ENCODE measurements at regions not wholly inside any gene's neighbourhood (a gene's known extent, or its start where the extent isn't known, plus 50 kb on each side); places are given as distances from the start of the nearest gene placed in this dataset.

GRCh38 chr5:93342563-93343061 lies 238.4 kb downstream of the NR2F1-AS1 start:
- Histone ChIP-seq H3K9me3 (ENCODE audit: control insufficient read depth, insufficient read depth, low read length) (no peaks in the 10 kb centered on the region), H3K4me1 (ENCODE audit: control insufficient read depth, insufficient read depth, low read length) (peaks cover under 1% of the 10 kb centered on the region)
- no peak for DNase-seq (ENCODE audit: low read depth in 4 of 6, low spot score in 6 of 6)

GRCh38 chr5:93340881-93341280 lies 240.1 kb downstream of the NR2F1-AS1 start:
- H3K36me3 ChIP-seq (ENCODE audit: control insufficient read depth, insufficient read depth, low read length), result no peaks in the 10 kb centered on the region
- H3K27ac ChIP-seq (ENCODE audit: low read depth, low read length), result no peak overlapping the region
- 91% methylated on average over 3 of the region's 5 CpGs for WGBS (ENCODE audit: insufficient coverage)
- H3K4me1 ChIP-seq (ENCODE audit: control insufficient read depth, insufficient read depth, low read length), result no peaks in the 10 kb centered on the region
- no peak for DNase-seq (ENCODE audit: low read depth in 4 of 6, low spot score in 6 of 6)
- H3K9me3 ChIP-seq (ENCODE audit: control insufficient read depth, insufficient read depth, low read length), result no peaks in the 10 kb centered on the region
- no peaks in the 10 kb centered on the region for H3K27me3 ChIP-seq (ENCODE audit: control insufficient read depth, insufficient read depth, low read length)
- no peak overlapping the region for H3K4me3 ChIP-seq (ENCODE audit: low read depth, low read length)

More at GRCh38 chr5:93342563-93343061, 238.4 kb downstream of the NR2F1-AS1 start:
- no peak overlapping the region for H3K27ac ChIP-seq (ENCODE audit: low read depth, low read length)
- H3K4me3 ChIP-seq (ENCODE audit: low read depth, low read length), result no peak overlapping the region
- H3K36me3 ChIP-seq (ENCODE audit: control insufficient read depth, insufficient read depth, low read length), result no peaks in the 10 kb centered on the region
- H3K27me3 ChIP-seq (ENCODE audit: control insufficient read depth, insufficient read depth, low read length), result no peaks in the 10 kb centered on the region
- 57% methylated on average over 5 of the region's 6 CpGs for WGBS (ENCODE audit: insufficient coverage)

- 89% methylated on average over 1 of the region's 2 CpGs for WGBS (ENCODE audit: insufficient coverage)
- no peak overlapping the region for H3K4me3 ChIP-seq (ENCODE audit: low read depth, low read length)
- no peaks in the 10 kb centered on the region for H3K36me3 ChIP-seq (ENCODE audit: control insufficient read depth, insufficient read depth, low read length)
- no peak overlapping the region for H3K27ac ChIP-seq (ENCODE audit: low read depth, low read length)
- no peaks in the 10 kb centered on the region for H3K9me3 ChIP-seq (ENCODE audit: control insufficient read depth, insufficient read depth, low read length)
- no peaks in the 10 kb centered on the region for H3K27me3 ChIP-seq (ENCODE audit: control insufficient read depth, insufficient read depth, low read length)
- DNase-seq (ENCODE audit: low read depth in 4 of 6, low spot score in 6 of 6), result no peak
- H3K4me1 ChIP-seq (ENCODE audit: control insufficient read depth, insufficient read depth, low read length), result no peaks in the 10 kb centered on the region
Measured at GRCh38 chr5:93337138-93337537, 243.9 kb downstream of the NR2F1-AS1 start.

- H3K4me3 ChIP-seq (ENCODE audit: low read depth, low read length), result no peak overlapping the region
- H3K36me3 ChIP-seq (ENCODE audit: control insufficient read depth, insufficient read depth, low read length), result no peaks in the 10 kb centered on the region
- no peaks in the 10 kb centered on the region for H3K4me1 ChIP-seq (ENCODE audit: control insufficient read depth, insufficient read depth, low read length)
- H3K9me3 ChIP-seq (ENCODE audit: control insufficient read depth, insufficient read depth, low read length), result no peaks in the 10 kb centered on the region
- no peaks in the 10 kb centered on the region for H3K27me3 ChIP-seq (ENCODE audit: control insufficient read depth, insufficient read depth, low read length)
- no peak for DNase-seq (ENCODE audit: low read depth in 4 of 6, low spot score in 6 of 6)
- whole genome bisulfite sequencing (ENCODE audit: insufficient coverage), result no CpG with 5 or more reads among the region's 3 CpGs
- H3K27ac ChIP-seq (ENCODE audit: low read depth, low read length), result no peak overlapping the region
Measured at GRCh38 chr5:93336330-93337110, 244.5 kb downstream of the NR2F1-AS1 start.

- H3K36me3 ChIP-seq (ENCODE audit: control insufficient read depth, insufficient read depth, low read length), result no peaks in the 10 kb centered on the region
- DNase-seq (ENCODE audit: low read depth in 4 of 6, low spot score in 6 of 6), result peak in 1 of 6 donors; percentile 50
- 95% methylated on average over 2 of the region's 3 CpGs for WGBS (ENCODE audit: insufficient coverage)
- no peak overlapping the region for H3K27ac ChIP-seq (ENCODE audit: low read depth, low read length)
- H3K4me1 ChIP-seq (ENCODE audit: control insufficient read depth, insufficient read depth, low read length), result no peaks in the 10 kb centered on the region
- no peaks in the 10 kb centered on the region for H3K9me3 ChIP-seq (ENCODE audit: control insufficient read depth, insufficient read depth, low read length)
- H3K27me3 ChIP-seq (ENCODE audit: control insufficient read depth, insufficient read depth, low read length), result no peaks in the 10 kb centered on the region
- H3K4me3 ChIP-seq (ENCODE audit: low read depth, low read length), result no peak overlapping the region
Measured at GRCh38 chr5:93331863-93332262, 249.2 kb downstream of the NR2F1-AS1 start.

GRCh38 chr5:93331241-93331640 lies 249.8 kb downstream of the NR2F1-AS1 start:
- Histone ChIP-seq H3K9me3 (ENCODE audit: control insufficient read depth, insufficient read depth, low read length) (no peaks in the 10 kb centered on the region), H3K27me3 (ENCODE audit: control insufficient read depth, insufficient read depth, low read length) (no peaks in the 10 kb centered on the region), H3K4me1 (ENCODE audit: control insufficient read depth, insufficient read depth, low read length) (no peaks in the 10 kb centered on the region), H3K27ac (ENCODE audit: low read depth, low read length) (no peak overlapping the region), H3K36me3 (ENCODE audit: control insufficient read depth, insufficient read depth, low read length) (no peaks in the 10 kb centered on the region), H3K4me3 (ENCODE audit: low read depth, low read length) (no peak overlapping the region)
- DNase-seq (ENCODE audit: low read depth in 4 of 6, low spot score in 6 of 6), result peak in 1 of 6 donors; percentile 57
- WGBS (ENCODE audit: insufficient coverage), result no CpG with 5 or more reads among the region's 1 CpG

- no peak overlapping the region for H3K27ac ChIP-seq (ENCODE audit: low read depth, low read length)
Measured at GRCh38 chr5:93330506-93330905, 250.5 kb downstream of the NR2F1-AS1 start.

GRCh38 chr5:93329756-93330155 lies 251.3 kb downstream of the NR2F1-AS1 start:
- Histone ChIP-seq H3K9me3 (ENCODE audit: control insufficient read depth, insufficient read depth, low read length) (no peaks in the 10 kb centered on the region), H3K36me3 (ENCODE audit: control insufficient read depth, insufficient read depth, low read length) (no peaks in the 10 kb centered on the region), H3K27me3 (ENCODE audit: control insufficient read depth, insufficient read depth, low read length) (no peaks in the 10 kb centered on the region), H3K27ac (ENCODE audit: low read depth, low read length) (no peak overlapping the region), H3K4me1 (ENCODE audit: control insufficient read depth, insufficient read depth, low read length) (no peaks in the 10 kb centered on the region), H3K4me3 (ENCODE audit: low read depth, low read length) (no peak overlapping the region)
- WGBS (ENCODE audit: insufficient coverage), result 71% methylated on average over 1 of the region's 1 CpG
- no peak for DNase-seq (ENCODE audit: low read depth in 4 of 6, low spot score in 6 of 6)

More at GRCh38 chr5:93330506-93330905, 250.5 kb downstream of the NR2F1-AS1 start:
- Histone ChIP-seq H3K36me3 (ENCODE audit: control insufficient read depth, insufficient read depth, low read length) (no peaks in the 10 kb centered on the region), H3K4me3 (ENCODE audit: low read depth, low read length) (no peak overlapping the region), H3K4me1 (ENCODE audit: control insufficient read depth, insufficient read depth, low read length) (no peaks in the 10 kb centered on the region), H3K27me3 (ENCODE audit: control insufficient read depth, insufficient read depth, low read length) (no peaks in the 10 kb centered on the region), H3K9me3 (ENCODE audit: control insufficient read depth, insufficient read depth, low read length) (no peaks in the 10 kb centered on the region)
- no CpG with 5 or more reads among the region's 2 CpGs for WGBS (ENCODE audit: insufficient coverage)
- DNase-seq (ENCODE audit: low read depth in 4 of 6, low spot score in 6 of 6), result no peak

- no CpG with 5 or more reads among the region's 1 CpG for WGBS (ENCODE audit: insufficient coverage)
- no peak for DNase-seq (ENCODE audit: low read depth in 4 of 6, low spot score in 6 of 6)
- Histone ChIP-seq H3K27ac (ENCODE audit: low read depth, low read length) (no peak overlapping the region), H3K4me1 (ENCODE audit: control insufficient read depth, insufficient read depth, low read length) (no peaks in the 10 kb centered on the region), H3K4me3 (ENCODE audit: low read depth, low read length) (no peak overlapping the region), H3K9me3 (ENCODE audit: control insufficient read depth, insufficient read depth, low read length) (no peaks in the 10 kb centered on the region), H3K27me3 (ENCODE audit: control insufficient read depth, insufficient read depth, low read length) (no peaks in the 10 kb centered on the region), H3K36me3 (ENCODE audit: control insufficient read depth, insufficient read depth, low read length) (no peaks in the 10 kb centered on the region)
Measured at GRCh38 chr5:93328833-93329232, 252.2 kb downstream of the NR2F1-AS1 start.

GRCh38 chr5:93327605-93328004 lies 253.4 kb downstream of the NR2F1-AS1 start:
- H3K9me3 ChIP-seq (ENCODE audit: control insufficient read depth, insufficient read depth, low read length), result no peaks in the 10 kb centered on the region
- peak in 1 of 6 donors; percentile 24 for DNase-seq (ENCODE audit: low read depth in 4 of 6, low spot score in 6 of 6)
- no peaks in the 10 kb centered on the region for H3K27me3 ChIP-seq (ENCODE audit: control insufficient read depth, insufficient read depth, low read length)
- no peaks in the 10 kb centered on the region for H3K4me1 ChIP-seq (ENCODE audit: control insufficient read depth, insufficient read depth, low read length)
- no peak overlapping the region for H3K27ac ChIP-seq (ENCODE audit: low read depth, low read length)
- no peak overlapping the region for H3K4me3 ChIP-seq (ENCODE audit: low read depth, low read length)
- no CpG with 5 or more reads among the region's 1 CpG for WGBS (ENCODE audit: insufficient coverage)
- no peaks in the 10 kb centered on the region for H3K36me3 ChIP-seq (ENCODE audit: control insufficient read depth, insufficient read depth, low read length)
